Esophagus squamous epithelium (tissue), 4 donors: ENCODE measurements at regions not wholly inside any gene's neighbourhood (a gene's known extent, or its start where the extent isn't known, plus 50 kb on each side); places are given as distances from the start of the nearest gene placed in this dataset.

Experiments
- CTCF ChIP-seq, 6 experiments: fragments of 450-650 bp in 4 of 6; fragments of 200-600 bp in 2 of 6; sonication (generic) in 2 of 6; IDR thresholded peaks; one replicate each; pipeline ENCODE4 v1.5.1; 2016 to 2019; ENCODE audit warnings: antibody characterized with exemption in 6 of 6, mild to moderate bottlenecking in 4 of 6, moderate library complexity in 4 of 6
- POLR2A ChIP-seq, 4 donors: fragments of 450-650 bp; IDR thresholded peaks; one replicate each; pipeline ENCODE4 v1.6.1; 2017; ENCODE audit warnings: antibody characterized with exemption in 4 of 4, mild to moderate bottlenecking in 4 of 4, moderate library complexity in 3 of 4

- TF ChIP-seq CTCF (IDR thresholded peaks at IDR 0.05) (no peak), POLR2A (IDR thresholded peaks at IDR 0.05) (no peak)
Measured at GRCh38 chr14:88130057-88130432, 125.1 kb downstream of the GPR65 start.
